22Rv1 (cell line): ENCODE measurements at regions not wholly inside any gene's neighbourhood (a gene's known extent, or its start where the extent isn't known, plus 50 kb on each side); places are given as distances from the start of the nearest gene placed in this dataset.
"Not testable (repeated sequence)": the region's sequence is repeated elsewhere in the genome, so short reads cannot be mapped to it uniquely, and the experiment has no call there.

Experiments used
- H3K27ac ChIP-seq: fragments of 450-650 bp; 2 replicates; pipeline ENCODE4 v1.5.1; 2017
- ZFX ChIP-seq: fragments of 450-650 bp; IDR thresholded peaks from 2 replicates; pipeline ENCODE4 v1.6.1; 2017; ENCODE audit warnings: antibody characterized with exemption, borderline replicate concordance
- TF ChIP-seq, protein P1 (sequence below): fragments of 450-650 bp; IDR thresholded peaks from 2 replicates; pipeline ENCODE4 v1.5.1; 2017; ENCODE audit warnings: mild to moderate bottlenecking

DNA sequence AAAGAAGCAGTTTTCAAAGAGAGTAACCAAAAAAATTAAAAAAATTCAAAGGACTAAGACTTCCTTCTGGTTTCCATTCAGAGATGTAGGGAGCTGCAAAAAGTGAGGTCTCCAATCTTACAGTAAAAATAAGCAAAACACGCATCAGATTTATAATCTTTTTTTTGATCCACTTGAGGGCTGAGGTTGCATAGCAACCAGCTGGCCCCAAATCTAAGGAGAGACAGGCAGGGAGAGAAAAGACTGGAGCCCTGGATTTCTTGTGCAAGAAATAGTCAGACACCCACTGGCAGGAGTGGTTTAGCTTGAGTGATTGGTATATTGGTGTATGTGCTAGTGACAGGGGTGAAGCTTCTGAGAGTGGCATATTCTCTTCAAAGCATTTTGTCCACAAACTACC is 135.9 kb upstream of the FUT9 start:
- TF ChIP-seq, protein P1, sequence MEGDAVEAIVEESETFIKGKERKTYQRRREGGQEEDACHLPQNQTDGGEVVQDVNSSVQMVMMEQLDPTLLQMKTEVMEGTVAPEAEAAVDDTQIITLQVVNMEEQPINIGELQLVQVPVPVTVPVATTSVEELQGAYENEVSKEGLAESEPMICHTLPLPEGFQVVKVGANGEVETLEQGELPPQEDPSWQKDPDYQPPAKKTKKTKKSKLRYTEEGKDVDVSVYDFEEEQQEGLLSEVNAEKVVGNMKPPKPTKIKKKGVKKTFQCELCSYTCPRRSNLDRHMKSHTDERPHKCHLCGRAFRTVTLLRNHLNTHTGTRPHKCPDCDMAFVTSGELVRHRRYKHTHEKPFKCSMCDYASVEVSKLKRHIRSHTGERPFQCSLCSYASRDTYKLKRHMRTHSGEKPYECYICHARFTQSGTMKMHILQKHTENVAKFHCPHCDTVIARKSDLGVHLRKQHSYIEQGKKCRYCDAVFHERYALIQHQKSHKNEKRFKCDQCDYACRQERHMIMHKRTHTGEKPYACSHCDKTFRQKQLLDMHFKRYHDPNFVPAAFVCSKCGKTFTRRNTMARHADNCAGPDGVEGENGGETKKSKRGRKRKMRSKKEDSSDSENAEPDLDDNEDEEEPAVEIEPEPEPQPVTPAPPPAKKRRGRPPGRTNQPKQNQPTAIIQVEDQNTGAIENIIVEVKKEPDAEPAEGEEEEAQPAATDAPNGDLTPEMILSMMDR, result no peak
- TF ChIP-seq ZFX, result no peak

DNA sequence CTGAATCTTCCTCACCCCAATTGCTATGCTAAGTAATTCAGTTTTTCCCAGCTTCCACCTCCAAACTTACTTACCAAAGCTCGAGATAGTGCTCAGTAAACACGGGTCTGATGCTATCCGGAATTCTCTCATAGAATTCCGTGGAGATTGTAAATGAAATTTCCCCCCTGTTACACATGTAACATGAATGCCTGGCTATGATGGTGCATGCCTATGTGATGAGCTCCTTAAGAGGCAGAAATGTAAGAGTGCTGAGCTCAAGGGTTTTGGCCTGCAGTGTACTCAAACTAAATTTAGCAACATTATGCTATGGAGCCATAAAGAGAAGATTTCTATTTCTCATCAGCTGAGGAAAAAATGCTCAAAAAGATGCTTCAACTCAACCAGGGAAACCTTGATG is 133.4 kb upstream of the FUT9 start:
- TF ChIP-seq ZFX, result no peak
- TF ChIP-seq, protein P1, result no peak
- no peak overlapping the region for H3K27ac ChIP-seq

More for the DNA sequence above, 135.9 kb upstream of the FUT9 start:
- H3K27ac ChIP-seq, result no peak overlapping the region

- H3K27ac ChIP-seq, result not testable (repeated sequence)
These were observed 127.1 kb upstream of the FUT9 start for GRCh38 chr6:95888711-95889110.

- TF ChIP-seq, protein P1, result no peak
- TF ChIP-seq ZFX, result no peak
- H3K27ac ChIP-seq, result no peak overlapping the region
These were observed 110.6 kb upstream of the FUT9 start for GRCh38 chr6:95905132-95905531.

- no peak overlapping the region for H3K27ac ChIP-seq
- no peak for TF ChIP-seq ZFX
- TF ChIP-seq, protein P1, result no peak
These were observed 98.7 kb upstream of the FUT9 start for GRCh38 chr6:95917034-95917433.

GRCh38 chr6:95923518-95923917 is 92.3 kb upstream of the FUT9 start:
- no peak overlapping the region for H3K27ac ChIP-seq
- TF ChIP-seq, protein P1, result peak; percentile 72
- TF ChIP-seq ZFX, result no peak

GRCh38 chr6:95935736-95936135 is 80.0 kb upstream of the FUT9 start:
- TF ChIP-seq, protein P1, result no peak
- no peak for TF ChIP-seq ZFX
- no peak overlapping the region for H3K27ac ChIP-seq

DNA sequence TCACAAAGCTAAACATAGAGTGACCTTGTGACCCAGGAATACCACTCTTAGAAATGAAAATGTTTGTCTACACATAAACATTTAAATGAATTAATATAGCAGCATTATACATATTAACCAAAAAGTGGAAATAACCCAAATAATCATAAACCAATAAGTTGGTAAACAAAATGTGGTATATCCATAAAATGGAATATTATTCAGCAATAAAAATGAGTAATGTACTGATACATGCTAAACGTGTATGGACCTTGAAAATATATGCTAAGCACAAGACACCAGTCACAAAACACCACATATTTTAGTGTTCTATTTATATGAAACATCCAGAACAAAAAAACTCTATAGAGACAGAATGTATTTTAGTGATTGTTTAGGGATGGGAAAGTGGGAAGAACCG is 68.9 kb upstream of the FUT9 start:
- H3K27ac ChIP-seq, result no peak overlapping the region
- TF ChIP-seq ZFX, result no peak
- TF ChIP-seq, protein P1, result no peak
